ENCODE measurements at regions not wholly inside any gene's neighbourhood (a gene's known extent, or its start where the extent isn't known, plus 50 kb on each side); places are given as distances from the start of the nearest gene placed in this dataset.

DNA sequence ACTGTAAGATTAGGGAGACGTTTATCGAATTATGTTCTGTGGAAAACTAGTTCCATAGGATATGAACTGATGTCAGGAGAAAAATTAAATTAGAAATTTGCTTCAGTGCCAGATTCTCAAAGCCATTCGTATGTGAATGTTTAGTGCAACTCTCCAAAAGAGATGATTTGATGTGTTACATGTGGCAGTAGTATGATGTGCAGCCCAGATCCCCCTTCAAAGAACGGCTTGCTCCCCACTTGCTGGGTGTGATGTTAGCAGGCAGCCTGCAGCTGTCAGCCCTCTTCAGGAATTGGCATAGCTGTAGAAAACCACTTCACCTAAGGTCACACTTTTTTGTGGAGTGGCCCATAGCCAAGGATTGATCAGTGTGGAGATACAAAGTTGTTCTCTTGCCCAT is 127.0 kb upstream of the CCDC54 start:
- no peak for DNase-seq

DNA sequence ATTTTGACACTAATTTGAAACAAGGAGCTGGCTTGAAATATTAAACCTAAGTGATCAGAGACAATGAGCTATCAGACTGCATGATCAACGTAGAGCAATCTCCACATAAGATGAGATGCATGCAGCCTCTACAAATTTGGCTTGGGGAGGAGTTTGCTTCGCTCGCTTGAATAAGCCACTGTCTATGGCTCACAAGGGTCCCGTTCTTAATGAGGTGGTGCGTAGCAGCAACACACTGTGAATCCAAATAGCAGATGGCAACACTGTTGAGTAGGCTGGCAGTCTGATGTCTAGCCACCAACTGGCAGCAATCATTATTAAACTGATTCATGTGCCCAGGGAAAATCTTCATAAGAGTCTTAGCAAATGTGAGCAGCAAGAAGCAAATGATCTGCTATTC is 125.4 kb upstream of the CCDC54 start:
- DNase-seq = no peak

DNA sequence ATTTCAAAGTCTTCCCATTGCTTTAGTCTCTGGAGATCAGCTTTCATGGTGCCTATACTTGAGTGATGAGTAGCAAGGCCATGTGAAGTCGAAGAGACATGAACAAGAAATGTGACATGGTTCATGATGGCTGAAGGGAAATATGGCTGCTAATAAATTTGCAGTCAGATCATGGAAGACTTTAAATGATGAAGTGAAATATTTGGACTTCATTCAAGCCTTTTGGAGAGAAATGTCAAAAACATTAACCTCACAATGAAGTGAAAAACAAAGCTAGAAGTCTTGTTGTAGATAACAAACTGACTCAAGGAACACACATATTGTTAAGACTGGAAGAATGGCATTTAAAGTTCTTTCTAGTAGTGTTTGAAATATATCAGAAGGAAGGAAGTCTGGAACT is 120.3 kb upstream of the CCDC54 start:
- no peak for DNase-seq

DNA sequence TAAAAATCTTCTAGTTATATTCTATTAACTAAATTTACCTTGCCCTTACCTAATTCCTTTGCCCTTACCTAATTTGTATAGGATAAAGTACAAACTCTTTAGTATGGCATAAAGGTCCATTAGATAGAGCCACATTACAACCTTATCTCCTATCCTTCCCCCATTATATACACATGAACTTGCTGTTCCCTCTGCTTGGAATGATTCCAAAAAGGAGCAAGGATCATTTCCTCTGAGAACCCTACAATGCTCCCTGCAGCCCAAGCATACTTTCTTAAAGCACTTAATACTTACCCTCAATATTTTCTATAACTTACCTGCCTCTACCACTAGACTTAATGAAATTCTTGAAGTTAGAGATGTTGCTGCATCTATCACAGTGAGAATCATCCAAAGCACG is 118.9 kb upstream of the CCDC54 start:
- no peak for DNase-seq

DNA sequence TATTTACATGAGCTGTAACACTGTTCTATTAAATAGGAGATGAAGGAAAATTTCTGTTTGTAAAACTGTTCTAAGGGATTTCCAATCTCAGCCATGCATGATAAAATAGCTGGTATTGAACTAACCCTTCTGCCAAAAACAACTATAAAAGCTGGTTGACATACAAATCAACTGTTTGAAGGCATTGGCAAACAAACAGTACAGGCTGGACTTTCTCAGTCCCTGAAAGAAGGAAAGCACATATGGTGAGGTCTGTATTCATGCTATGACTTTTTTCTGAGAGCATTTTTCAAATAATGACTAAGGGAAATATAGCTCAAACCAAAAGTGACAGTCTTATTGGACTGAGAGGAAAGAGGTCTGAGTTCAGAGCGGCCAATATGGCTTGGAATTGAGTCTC is 117.0 kb upstream of the CCDC54 start:
- DNase-seq = no peak

DNA sequence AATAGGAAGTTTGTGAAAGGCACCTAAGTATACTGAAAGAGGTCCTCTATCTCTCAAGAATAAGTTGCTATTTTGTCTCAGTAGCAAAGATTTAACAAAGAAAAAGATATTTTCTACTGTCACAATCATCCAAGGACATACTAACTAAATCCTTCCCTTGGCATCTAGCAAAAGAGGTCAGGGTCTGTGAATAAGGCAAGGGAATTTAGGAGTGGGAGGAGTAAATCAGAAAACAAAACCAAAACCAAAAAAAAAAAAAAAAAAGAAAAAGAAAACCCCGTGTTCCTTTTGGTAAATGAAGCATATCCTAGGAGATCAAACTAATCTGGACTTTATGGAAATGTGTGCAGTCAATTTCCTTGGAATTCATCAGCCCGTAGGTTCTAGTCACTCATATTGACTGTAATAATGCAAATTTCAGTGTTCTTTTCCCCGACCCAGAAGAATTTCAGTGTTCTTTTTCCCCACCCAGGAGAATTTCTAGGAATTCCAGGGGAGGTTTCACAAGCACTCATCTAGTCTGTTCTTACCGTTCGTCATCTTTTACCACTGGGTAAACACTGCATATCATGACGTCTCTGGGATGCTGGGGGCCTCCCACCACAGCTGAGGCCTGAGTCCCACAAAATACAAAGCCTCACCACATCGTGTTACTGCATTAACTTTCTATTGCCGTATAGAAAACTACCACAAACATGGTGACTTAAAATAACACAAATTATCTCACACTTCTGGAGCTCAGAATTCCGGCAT is 113.8 kb upstream of the CCDC54 start:
- no peak for DNase-seq

DNA sequence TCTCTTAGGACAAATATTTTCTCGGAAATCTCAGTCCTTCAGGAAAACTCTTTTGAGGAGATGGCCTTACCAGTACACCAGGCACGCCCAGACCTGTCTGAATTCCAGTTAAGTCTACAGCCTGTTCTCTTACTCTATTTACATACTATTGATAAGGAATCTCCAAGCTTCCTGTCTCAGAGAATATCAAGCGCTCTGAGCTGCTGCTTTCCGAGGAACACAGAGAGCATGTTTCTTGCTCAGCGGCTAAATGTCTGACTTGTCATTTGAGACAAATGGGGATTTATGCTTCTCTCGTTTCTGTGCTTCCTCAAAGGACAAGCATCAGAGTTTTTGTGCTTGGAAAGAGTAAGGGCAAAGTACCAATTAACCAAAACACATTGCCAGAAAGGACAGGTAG is 112.4 kb upstream of the CCDC54 start:
- DNase-seq = no peak

DNA sequence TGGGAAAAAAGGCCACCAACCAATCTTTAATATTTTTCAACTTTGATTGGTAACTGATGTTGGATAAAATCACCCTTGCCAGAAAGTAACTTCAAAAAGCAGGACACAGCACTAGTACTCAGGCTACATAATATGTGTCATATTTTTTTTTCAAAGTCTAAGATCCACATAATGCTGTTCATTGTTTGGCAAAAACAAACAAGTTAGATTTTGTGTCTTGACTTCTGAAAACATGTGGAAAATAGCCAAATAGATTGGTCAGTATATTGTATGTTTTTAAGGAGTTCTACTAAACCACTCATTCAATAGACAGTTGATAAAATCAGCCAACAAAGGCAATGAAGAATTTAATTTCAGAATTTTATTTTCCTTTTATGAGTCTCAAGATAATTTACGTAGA is 111.7 kb upstream of the CCDC54 start:
- DNase-seq = no peak

DNA sequence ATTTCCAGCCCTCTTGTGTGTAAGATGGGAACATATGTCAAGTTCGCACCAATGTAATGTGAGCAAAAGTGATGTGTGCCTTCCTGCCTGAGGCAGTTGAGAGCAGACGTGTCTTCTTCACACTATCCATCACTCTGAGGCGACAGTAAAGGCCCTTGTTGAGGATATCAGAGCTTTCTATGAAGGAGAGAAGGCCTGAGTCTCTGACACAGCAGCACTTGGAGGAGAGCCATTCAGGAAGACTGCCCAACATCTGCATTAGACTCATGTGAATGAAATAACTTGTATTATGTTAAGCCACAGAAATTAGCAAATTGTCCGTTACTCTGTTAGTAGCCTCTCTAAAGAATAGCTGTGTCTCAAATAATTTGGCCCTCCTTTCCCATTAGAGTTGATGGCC is 108.8 kb upstream of the CCDC54 start:
- no peak for DNase-seq

DNA sequence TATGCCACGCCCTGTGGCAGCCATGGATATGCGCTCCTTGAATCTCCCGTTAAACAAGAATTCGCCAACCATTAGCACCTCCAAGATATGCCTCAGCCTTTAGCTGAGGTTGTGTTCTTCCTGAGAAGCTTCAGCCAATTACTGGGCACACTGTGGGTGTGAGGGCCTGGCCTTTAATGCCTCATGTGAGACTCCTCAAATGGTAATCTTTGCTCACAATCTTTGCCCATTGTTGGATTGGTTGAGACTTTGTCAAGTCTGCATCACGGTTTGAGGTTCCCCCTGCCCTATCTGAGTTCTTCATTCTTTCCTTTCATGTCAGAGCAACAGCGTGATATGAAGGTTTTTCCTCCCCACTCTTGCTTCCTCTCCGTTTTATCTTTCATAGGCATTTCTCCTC is 108.1 kb upstream of the CCDC54 start:
- DNase-seq = no peak

DNA sequence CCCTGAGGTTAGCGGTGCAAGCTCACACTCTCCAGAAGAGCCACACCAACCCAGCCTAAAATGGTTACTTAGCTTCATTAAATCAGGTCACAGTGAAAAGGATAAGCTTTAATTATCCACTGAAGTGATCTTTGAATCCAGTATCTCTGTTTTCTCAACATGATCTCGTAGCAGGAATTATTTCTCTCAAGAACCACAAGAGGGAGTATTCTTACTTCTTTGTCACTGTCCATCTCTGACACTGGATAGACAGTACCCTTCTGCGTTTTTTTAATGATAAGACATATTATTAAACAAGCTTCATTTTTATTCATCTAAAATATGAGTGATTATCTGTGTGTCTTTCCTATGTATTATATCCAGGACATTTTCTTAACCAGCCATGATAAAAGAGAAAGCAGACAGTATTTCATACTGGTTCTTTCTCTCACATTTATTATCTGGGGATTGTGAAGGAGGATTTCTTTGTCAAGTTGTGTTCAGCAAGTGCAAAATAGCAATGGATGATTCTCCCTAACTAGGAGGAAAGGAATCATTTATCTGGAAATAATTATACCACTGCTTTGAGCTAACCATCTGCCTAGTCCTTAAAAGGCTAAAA is 105.4 kb upstream of the CCDC54 start:
- DNase-seq = peak; percentile 13

DNA sequence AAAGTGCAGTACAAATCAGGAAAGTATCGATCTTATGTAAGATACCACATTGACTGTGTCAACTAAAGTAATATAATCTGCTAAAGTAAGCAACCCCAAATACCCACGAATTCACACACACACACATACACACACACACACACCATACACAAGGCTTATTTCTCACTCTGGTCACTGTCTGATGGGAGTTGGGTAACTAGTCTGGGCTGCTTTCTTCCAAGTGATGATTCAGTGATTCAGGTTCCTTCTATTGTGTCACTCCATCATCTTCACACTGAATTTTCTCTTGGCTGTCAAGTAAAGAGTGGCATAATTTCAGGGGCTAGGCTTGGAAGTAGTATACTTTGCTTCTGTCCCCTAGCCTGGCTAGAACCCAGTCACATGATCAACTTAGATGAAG is 104.8 kb upstream of the CCDC54 start:
- no peak for DNase-seq

DNA sequence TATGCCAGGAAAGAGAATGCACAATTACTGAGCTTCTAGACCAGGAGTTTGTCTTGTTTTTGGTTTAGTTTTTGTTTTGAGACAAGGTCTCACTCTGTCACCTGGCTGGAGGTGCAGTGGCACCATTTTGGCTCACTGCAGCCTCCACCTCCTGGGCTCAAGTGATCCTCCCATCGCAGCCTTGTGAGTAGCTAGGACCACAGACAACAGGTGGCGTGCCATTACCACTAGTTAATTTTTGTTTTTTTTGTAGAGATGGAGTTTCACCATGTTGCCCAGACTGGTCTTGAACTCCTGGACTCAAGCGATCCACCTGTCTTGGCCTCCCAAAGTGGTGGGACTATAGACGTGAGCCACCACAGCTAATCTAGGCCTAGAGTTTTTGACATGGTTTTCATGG is 104.4 kb upstream of the CCDC54 start:
- no peak for DNase-seq

DNA sequence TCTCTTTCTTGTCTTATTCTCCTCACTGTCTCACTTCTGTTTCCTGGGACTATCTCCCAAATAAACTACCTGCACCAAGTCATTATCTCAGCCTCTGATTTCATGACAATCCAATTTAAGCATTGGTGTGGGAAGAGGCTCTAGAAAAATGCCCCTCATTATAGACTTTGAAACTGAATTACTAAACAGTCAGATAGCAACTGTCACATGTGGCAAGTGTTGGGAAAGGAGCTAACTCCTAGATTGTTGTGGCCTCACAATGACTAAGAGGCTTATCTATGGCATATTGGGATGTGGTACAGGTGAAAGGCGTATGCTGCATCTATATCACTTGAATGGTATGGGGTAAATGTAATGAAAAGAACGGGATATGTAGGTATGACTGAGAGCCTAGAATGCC is 103.5 kb upstream of the CCDC54 start:
- DNase-seq = no peak

DNA sequence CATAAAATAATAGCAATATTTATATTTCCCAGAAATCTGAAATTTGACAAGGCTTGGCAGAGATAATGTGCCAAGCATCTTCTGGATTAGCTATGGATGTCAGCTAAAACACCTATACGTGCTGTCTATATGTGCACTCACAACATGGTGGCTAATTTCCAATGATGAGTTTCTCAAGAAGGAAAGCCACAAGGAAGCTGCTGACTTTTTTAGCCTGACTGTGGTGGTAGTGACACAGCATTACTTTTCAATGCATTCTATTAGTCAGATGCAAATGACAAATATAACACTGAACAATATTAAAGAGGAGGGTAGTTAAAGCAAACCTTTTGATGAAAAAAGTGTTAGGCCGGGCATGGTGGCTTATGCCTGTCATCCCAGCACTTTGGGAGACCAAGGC is 101.7 kb upstream of the CCDC54 start:
- no peak for DNase-seq

DNA sequence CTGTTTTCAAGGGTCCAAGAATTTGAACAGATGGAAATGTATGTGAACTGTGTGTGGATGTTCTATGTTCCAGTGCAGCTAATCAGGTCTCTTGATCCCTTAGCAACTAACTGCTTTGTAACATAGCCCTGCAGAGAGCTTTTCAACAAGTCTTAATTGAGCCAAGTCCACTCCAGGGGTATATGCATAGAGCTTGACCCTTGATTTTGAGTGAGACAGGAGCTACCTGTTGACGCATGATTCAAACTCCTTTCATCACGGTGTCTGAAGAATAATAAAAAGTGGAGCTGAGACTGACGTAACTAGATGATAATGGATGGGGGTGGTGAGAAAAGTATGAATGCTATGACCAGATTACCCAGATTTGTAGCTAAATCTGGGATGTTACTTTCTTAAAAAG is 93.3 kb upstream of the CCDC54 start:
- DNase-seq = no peak

DNA sequence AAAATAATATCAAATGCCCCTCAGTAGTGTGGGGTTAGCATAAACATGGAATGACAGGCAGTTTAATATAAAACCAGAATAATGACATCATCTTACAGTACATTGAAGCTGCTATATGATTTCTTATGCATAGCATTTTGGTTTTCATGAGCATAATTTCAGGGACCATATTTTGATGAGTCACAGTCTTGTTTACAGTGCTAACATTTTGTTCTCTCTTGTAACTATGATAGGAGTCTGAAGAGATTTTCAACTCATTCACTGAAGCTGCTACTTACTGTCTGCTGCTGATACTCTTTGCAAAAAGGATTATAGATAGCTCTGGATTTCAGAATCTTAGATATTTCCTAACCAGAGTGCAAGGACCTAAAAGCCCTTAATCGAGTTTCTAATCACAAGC is 92.6 kb upstream of the CCDC54 start:
- no peak for DNase-seq

DNA sequence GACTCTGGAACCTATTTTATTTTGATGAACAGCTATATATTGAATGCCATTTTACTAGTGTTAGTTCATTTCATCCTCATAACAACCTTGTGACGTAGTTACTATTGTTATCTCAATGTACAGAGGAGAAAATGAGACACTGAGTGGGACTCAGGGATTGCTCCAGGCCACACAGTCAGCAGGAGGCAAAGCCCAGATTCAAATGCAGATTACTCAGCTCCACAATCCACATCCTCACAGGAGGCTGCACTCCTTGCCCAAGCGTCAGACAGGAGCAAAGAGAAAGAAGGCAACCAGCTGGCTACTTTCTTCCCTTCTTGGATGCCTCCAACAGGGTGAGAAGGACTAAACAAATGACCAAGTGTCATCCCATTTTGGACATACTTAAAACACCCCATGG is 92.0 kb upstream of the CCDC54 start:
- no peak for DNase-seq

DNA sequence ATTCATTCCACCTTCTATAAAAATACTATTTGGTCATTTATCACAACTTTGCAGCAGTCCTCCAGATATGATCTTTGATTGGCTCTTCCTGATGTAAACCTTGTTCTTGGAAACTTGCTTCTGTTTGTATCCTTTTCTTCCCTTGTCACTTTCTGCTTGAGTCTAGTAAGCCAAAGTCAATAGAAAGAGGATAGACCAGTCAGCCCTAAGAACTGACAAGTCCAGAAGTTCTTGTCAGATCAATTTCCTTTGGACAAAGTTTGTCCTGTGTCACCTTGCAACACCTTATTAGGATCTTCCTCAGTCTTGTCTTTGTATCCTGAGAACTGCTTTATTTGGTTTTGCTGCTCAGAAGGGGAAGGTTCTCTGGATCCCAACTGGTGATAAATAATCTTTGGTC is 87.9 kb upstream of the CCDC54 start:
- DNase-seq = no peak

DNA sequence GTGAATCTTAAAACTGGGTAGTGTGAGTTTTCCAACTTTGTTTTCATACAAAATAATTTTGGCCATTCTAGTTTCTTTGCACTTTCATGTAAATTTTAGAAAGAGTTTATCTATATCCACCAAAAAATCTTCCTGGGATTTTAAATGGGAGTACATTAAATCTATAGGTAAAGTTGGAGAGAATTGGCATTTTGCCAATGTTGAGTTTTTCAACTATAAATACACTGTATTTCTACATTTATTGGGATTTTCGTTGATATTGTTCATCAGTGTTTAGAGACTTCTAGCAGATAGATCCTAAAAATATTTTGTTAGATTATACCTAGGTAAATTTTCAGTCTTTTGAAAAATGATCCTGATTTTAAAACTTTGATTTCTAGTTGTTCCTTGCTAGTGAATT is 83.1 kb upstream of the CCDC54 start:
- DNase-seq = no peak

DNA sequence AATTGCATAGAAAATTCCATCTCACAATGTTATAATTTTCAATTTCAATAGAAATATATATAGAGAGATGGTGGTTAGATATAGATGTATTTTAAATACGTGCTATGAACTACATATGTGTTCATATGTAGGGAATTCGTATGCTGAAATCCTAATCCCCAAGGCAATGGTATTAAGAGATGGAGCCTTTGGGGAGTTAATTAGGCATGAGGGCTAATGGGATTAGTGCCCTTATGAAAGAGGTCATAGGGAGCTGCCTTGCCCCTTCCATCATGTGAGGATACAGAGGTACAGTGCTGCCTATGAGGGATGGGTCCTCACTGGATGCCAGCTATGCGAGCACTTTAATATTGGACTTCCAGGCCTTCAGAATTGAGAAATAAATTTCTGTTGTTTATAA is 79.6 kb upstream of the CCDC54 start:
- no peak for DNase-seq

DNA sequence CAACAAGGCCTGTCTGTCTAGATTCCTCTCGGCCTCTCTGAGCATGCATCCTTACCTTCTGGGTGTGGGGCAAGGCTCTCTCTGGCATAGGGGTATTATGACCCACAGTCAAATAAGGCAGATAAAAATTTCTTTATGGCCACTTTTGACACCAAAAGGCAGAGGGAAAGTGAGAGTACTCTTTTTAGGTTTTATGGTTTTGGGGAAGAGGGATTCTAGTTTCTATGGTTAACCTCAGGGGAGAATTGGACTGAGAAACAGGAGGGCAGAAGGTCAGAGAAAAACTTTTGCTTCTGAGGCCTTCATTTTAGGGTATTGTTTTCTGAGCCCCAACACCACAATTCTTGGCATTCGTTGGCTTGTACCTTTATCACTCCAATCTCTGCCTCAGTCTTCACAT is 70.0 kb upstream of the CCDC54 start:
- DNase-seq = no peak

DNA sequence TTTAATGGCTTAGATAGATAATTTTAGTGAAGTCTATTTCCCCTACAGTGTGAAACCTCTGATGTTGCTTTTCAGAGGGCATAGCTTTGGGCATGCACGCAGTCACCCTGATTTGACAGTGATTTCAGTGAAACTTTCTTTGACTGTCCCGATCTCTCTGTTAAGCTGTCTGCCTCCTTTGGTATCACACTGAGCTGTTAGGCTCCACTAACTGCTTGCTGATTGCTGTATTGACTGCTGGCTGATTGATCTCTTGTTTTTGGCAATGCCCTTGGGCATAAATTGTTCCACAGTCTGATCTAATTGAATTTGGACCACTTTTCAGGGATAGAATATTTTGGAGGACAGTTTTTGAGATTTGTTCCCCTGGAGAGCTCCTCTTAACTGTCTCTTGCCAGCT is 68.5 kb upstream of the CCDC54 start:
- no peak for DNase-seq

DNA sequence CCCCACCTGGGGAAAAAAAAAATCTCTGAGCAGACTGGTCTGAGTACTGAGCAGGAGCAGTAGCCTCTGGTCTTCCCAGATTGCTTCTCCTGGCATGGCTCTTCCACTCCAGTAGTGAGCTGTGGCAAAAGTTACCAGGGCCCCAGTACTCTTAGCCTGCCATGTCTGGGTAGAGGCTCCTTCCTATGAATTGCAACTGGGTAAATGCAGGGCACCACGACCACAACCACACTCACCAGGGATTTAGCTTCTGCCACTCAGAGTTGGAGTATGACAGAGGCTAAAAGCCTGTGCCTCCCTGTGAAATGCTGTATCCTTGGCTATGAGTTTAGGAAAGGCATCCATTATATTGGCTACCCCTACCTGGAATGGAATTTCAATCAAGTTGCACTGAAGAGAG is 67.9 kb upstream of the CCDC54 start:
- DNase-seq = no peak

DNA sequence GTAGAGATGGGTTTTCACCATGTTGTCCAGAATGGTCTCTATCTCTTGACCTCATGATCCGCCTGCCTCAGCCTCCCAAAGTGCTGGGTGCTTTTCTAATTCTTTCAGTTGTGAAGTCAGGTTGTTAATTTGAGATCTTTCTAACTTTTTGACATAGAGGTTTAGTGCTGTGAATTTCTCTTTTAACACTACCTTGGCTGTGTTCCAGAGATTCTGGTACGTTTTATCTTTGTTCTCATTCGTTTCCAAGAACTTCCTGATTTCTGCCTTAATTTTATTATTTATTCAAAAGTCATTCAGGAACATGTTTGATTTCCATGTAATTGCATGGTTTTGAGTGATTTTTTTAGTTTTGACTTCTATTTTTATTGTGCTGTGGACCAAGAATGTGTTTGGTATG is 63.5 kb upstream of the CCDC54 start:
- DNase-seq = no peak
